DMS53 (cell line): ENCODE measurements at regions not wholly inside any gene's neighbourhood (a gene's known extent, or its start where the extent isn't known, plus 50 kb on each side); places are given as distances from the start of the nearest gene placed in this dataset.
"Not testable (repeated sequence)": the region's sequence is repeated elsewhere in the genome, so short reads cannot be mapped to it uniquely, and the experiment has no call there.

Source experiments
- DNase-seq: peaks from one replicate; lab custom pipeline; 2025; lab: John Stamatoyannopoulos, UW

- no peak for DNase-seq
Observed at GRCh38 chr2:239600001-239600593, 199.3 kb upstream of the HDAC4 start.

GRCh38 chr2:239599299-239599698, 198.5 kb upstream of the HDAC4 start:
- no peak for DNase-seq

GRCh38 chr2:239598732-239599090, 197.9 kb upstream of the HDAC4 start:
- no peak for DNase-seq

- no peak for DNase-seq
Observed at GRCh38 chr2:239598011-239598731, 197.4 kb upstream of the HDAC4 start.

- no peak for DNase-seq
Observed at GRCh38 chr2:239597216-239597615, 196.4 kb upstream of the HDAC4 start.

GRCh38 chr2:239596792-239597191, 196.0 kb upstream of the HDAC4 start:
- DNase-seq = no peak

- no peak for DNase-seq
Observed at GRCh38 chr2:239596253-239596652, 195.4 kb upstream of the HDAC4 start.

GRCh38 chr2:239595726-239596125, 194.9 kb upstream of the HDAC4 start:
- no peak for DNase-seq

- DNase-seq = no peak
Observed at GRCh38 chr2:239594772-239595608, 194.2 kb upstream of the HDAC4 start.

GRCh38 chr2:239594019-239594771, 193.4 kb upstream of the HDAC4 start:
- DNase-seq = no peak

- no peak for DNase-seq
Observed at GRCh38 chr2:239593455-239593854, 192.6 kb upstream of the HDAC4 start.

- DNase-seq = not testable (repeated sequence)
Observed at GRCh38 chr2:239592629-239593290, 191.9 kb upstream of the HDAC4 start.

- no peak for DNase-seq
Observed at GRCh38 chr2:239590995-239591915, 190.4 kb upstream of the HDAC4 start.

GRCh38 chr2:239590276-239590675, 189.5 kb upstream of the HDAC4 start:
- DNase-seq = no peak

GRCh38 chr2:239589833-239590232, 189.0 kb upstream of the HDAC4 start:
- DNase-seq = no peak

- no peak for DNase-seq
Observed at GRCh38 chr2:239589270-239589825, 188.5 kb upstream of the HDAC4 start.

GRCh38 chr2:239588451-239589269, 187.8 kb upstream of the HDAC4 start:
- no peak for DNase-seq

- no peak for DNase-seq
Observed at GRCh38 chr2:239587841-239588240, 187.0 kb upstream of the HDAC4 start.

GRCh38 chr2:239587311-239587731, 186.5 kb upstream of the HDAC4 start:
- no peak for DNase-seq
